SIG-M5 treated with dmso at 0.1 percent for 504 hours (cell line): ENCODE measurements at regions not wholly inside any gene's neighbourhood (a gene's known extent, or its start where the extent isn't known, plus 50 kb on each side); places are given as distances from the start of the nearest gene placed in this dataset.

Experiments used
- DNase-seq: peaks from one replicate; lab custom pipeline; 2025; ENCODE audit not compliant: unreplicated experiment; lab: John Stamatoyannopoulos, UW

DNA sequence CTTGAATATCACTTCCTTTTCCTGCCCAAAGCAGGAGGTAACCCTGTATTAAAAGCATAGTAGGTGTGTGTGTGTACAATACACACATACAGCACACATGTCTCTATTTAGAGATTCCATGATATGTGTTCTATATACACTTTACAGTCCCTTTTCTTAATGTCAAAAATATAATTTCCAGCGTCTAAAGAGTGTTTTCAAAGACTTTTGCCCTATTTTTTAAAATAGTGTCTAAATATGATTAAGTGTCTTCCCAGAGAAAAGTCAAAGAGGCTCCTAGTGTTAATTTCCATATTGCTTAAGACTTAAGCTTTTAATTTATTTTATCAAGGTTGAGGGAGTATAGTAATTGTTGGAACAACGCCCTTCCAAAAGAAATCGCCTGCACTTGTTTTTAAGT, 420.3 kb upstream of the POU3F3 start:
- no peak for DNase-seq

GRCh38 chr2:104434318-104434792, 419.6 kb upstream of the POU3F3 start:
- DNase-seq: no peak

DNA sequence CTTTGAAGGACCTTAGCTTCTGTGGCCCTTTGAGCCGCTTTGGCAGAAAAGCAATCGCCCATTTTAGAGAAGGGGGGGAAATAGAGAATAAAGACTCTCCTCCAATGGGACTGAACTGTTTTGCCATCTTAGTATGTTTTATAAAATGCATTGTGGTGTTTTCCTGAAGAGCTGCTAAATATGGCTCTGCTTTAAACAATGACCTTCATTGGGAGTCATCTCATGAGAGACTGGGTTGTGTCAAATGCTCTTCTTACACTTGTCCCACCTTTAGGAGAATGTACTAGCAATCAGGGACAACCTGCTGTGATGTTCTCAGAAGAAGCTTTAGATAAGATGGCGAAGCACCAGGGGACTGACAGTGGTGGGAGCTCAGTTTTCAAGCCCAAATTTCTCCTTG, 418.9 kb upstream of the POU3F3 start:
- DNase-seq: no peak

- no peak for DNase-seq
Observed at GRCh38 chr2:104438481-104438880, 415.4 kb upstream of the POU3F3 start.

DNA sequence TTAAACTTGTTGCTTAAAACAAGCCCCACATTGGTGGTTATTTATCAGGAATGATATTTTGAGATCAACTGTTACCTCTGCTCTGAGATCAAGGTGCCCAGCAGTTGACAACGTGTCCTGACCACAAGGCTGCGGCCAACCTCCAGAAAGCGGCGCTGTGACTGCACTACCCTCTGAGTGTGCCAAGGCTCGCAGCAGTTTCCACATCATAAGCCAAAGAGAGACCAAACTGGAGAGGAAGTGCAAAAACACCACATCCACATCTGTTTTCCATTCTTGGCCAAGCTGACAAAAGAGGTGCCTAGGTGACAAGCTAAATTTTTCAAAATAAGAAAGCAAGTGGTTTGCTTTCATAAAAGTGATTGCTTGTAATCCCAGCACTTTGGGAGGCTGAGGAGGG, 410.8 kb upstream of the POU3F3 start:
- no peak for DNase-seq

GRCh38 chr2:104444392-104444791, 409.5 kb upstream of the POU3F3 start:
- DNase-seq: no peak

DNA sequence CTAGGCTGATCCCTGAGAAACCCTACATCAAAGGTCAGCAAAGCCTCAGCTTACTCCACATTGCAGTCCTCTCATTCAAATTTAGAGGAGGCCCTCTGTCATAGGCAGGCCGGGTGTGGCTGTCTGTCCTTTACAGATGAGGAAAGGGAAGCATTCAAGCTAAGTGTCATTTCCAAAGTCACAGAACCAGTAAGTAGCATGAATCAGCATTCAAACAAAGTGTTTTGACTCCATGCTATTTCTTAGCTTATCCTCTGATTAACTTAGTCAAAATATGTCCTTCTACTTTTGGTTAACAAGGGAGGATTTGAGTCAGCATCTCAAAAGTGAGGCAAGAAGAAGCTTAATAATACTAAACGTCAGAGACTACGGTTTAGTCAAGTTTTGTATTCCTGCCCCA, 409.0 kb upstream of the POU3F3 start:
- no peak for DNase-seq

DNA sequence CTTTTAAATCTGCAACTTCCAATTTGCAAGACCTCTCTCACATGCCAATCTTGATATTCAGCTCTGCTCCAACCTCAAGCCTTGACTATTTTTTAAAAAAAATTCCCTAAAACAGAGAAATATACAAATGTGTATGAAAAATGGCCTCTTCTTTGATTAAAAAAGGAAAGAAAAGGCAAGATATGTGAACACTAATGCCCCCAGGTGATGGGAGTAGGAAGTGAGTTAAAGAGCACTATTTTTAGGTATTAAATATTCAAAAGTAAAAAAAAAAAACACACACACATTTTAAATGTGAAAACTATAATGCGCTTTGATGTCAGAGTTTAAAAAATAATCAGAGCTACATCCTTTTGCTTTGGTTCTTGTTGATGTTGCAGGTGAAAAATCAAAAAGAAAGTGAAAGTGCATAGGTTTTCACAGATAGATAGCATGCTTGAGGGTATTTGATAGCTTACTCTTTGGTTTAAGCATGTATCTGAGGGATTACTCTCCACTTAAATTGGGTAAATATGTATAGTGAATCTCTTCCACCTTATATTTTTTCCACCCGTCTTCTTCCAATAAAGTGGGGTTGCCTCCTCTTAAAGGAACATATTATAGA, 406.0 kb upstream of the POU3F3 start:
- no peak for DNase-seq

- DNase-seq: no peak
Observed at GRCh38 chr2:104448661-104449440, 405.1 kb upstream of the POU3F3 start.

DNA sequence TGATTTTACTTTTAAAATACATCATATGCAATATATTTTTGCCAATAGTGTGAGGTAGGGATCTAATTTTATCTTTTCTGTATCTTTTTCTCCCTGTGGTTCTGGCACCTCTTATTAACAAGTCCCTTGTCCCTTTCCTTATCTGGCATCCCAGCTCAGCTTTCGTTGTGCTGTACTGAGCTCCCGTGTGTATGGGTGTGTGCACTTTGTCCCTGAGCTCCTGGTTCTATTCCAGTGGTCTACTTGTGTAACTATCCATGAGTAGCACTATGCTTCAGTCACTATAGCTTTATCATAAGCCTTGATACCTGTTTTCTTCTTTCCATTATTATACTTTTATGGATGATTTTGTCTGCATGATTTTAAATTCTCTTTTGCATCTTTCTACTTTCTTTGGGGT, 401.4 kb upstream of the POU3F3 start:
- DNase-seq: no peak

GRCh38 chr2:104462731-104463130, 391.2 kb upstream of the POU3F3 start:
- no peak for DNase-seq

- no peak for DNase-seq
Observed at GRCh38 chr2:104465981-104466380, 387.9 kb upstream of the POU3F3 start.

GRCh38 chr2:104468846-104469245, 385.1 kb upstream of the POU3F3 start:
- DNase-seq: no peak

DNA sequence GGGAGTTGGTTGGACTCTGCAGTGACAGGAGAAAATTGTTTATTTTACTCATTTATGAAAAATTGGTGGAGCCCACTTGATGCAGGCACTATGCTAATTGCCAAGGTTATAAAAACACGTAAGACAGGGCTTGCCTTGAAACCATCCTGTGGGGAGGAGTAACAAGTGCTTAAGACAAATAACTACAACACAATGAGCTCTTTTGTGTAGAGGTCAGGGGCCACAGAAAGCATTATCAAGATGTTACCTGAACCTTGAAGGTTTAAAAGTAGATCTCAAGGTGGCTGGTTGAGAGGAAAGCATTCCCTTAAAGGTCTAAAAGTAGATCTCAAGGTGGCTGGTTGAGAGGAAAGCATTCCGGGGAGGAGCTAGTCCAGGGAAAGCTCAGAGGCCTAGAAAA, 381.8 kb upstream of the POU3F3 start:
- DNase-seq: no peak

DNA sequence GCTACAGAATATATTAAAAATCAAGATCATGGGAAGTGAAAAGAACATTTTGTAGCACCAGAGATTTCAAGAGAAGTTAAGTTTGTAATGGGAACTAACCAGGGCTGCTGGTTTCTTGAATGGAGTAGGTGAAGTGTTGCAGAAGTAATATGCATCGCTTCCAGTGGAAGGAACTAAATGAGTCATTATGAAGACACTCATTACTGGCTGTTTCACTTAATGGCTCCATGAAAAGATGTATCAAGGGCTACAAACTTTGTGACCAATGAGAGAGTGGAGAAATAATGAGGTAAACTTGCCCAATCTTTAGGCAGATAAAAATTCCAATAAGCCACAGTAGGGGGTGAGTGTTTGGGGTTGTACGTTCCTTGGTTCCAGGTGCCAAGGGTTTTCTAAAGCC, 380.4 kb upstream of the POU3F3 start:
- no peak for DNase-seq

- no peak for DNase-seq
Observed at GRCh38 chr2:104474716-104475115, 379.2 kb upstream of the POU3F3 start.

DNA sequence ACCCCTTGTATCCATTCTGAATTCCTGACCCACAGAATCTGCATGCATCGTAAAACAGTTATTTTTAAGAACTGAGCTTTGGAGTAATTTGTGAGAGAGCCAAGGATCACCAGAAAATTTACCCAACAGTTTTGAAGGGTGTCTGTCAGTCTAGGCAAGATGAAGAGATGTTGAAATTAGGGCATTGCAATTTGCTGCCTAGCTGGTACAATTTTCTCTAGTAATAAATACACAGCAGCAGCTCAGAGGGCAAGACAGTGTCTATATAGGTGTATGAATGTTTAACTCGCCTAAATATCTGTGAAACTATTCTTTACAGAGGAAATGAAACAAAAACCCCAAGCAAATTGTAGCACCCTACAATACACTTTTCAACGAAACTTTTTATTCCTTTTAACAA, 377.8 kb upstream of the POU3F3 start:
- DNase-seq: no peak

GRCh38 chr2:104476563-104476988, 377.3 kb upstream of the POU3F3 start:
- DNase-seq: no peak

- no peak for DNase-seq
Observed at GRCh38 chr2:104481341-104481740, 372.6 kb upstream of the POU3F3 start.

GRCh38 chr2:104487366-104487765, 366.5 kb upstream of the POU3F3 start:
- DNase-seq: no peak

GRCh38 chr2:104493698-104494097, 360.2 kb upstream of the POU3F3 start:
- no peak for DNase-seq

- no peak for DNase-seq
Observed at GRCh38 chr2:104501342-104501741, 352.6 kb upstream of the POU3F3 start.

- no peak for DNase-seq
Observed at GRCh38 chr2:104501929-104502328, 352.0 kb upstream of the POU3F3 start.
